ENCODE measurements at regions not wholly inside any gene's neighbourhood (a gene's known extent, or its start where the extent isn't known, plus 50 kb on each side); places are given as distances from the start of the nearest gene placed in this dataset.

DNA sequence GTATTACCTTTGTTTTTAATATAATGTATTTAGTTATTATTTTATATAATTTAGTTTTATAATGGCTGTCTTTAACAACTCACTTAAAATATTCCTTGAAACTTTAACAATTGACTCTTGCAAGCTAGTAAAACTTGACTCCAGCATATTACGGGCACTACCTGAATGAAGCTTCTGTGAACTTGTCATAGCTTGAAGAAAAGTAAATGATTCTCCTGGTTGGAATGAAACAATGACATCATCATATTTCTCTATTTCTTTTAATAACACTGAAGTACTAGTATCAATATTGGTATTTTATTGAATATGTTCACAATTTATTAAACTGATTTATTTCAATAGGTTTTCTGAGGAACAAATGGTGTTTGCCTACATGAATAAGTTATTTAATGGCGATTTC, 128.4 kb upstream of the PHF14 start:
- Histone ChIP-seq H4K20me1 (ENCODE audit: insufficient read depth) (no peaks in the 10 kb centered on the region), H3K27me3 (ENCODE audit: insufficient read depth, low read depth, low read length) (no peaks in the 10 kb centered on the region), H3K79me2 (replicated peaks; ENCODE audit: insufficient read depth, low read length) (no peaks in the 10 kb centered on the region), H2AFZ (ENCODE audit: low read depth, low read length) (no peak overlapping the region), H3K9me3 (ENCODE audit: low read length) (no peaks in the 10 kb centered on the region), H3K27ac (ENCODE audit: low read length) (no peak overlapping the region), H3K36me3 (ENCODE audit: insufficient read depth, low read length) (no peaks in the 10 kb centered on the region), H3K4me2 (ENCODE audit: low read length) (no peak overlapping the region), H3K9ac (ENCODE audit: low read length) (no peak overlapping the region), H3K9me2 (ENCODE audit: insufficient read depth, low read length) (no peaks in the 10 kb centered on the region), H3K4me3 (ENCODE audit: low read length) (no peak overlapping the region), H3F3A (ENCODE audit: insufficient read depth, low read length, poor library complexity, severe bottlenecking) (no peaks in the 10 kb centered on the region)
- TF ChIP-seq, protein P1, sequence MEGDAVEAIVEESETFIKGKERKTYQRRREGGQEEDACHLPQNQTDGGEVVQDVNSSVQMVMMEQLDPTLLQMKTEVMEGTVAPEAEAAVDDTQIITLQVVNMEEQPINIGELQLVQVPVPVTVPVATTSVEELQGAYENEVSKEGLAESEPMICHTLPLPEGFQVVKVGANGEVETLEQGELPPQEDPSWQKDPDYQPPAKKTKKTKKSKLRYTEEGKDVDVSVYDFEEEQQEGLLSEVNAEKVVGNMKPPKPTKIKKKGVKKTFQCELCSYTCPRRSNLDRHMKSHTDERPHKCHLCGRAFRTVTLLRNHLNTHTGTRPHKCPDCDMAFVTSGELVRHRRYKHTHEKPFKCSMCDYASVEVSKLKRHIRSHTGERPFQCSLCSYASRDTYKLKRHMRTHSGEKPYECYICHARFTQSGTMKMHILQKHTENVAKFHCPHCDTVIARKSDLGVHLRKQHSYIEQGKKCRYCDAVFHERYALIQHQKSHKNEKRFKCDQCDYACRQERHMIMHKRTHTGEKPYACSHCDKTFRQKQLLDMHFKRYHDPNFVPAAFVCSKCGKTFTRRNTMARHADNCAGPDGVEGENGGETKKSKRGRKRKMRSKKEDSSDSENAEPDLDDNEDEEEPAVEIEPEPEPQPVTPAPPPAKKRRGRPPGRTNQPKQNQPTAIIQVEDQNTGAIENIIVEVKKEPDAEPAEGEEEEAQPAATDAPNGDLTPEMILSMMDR (IDR thresholded peaks at IDR 0.05; ENCODE audit: poor library complexity, severe bottlenecking): no peak
- TF ChIP-seq TAF1 (IDR thresholded peaks at IDR 0.05; ENCODE audit: low read depth) (no peak), SMC3 (conservative IDR thresholded peaks at IDR 0.05; ENCODE audit: poor library complexity) (no peak), EZH2 (IDR thresholded peaks at IDR 0.05; ENCODE audit: borderline replicate concordance, insufficient read depth, low read length, poor library complexity, severe bottlenecking) (no peak), MXI1 (conservative IDR thresholded peaks at IDR 0.05; ENCODE audit: poor library complexity, severe bottlenecking) (no peak), EP300 (conservative IDR thresholded peaks at IDR 0.05; ENCODE audit: poor library complexity, severe bottlenecking) (no peak), RAD21 (conservative IDR thresholded peaks at IDR 0.05) (no peak), REST (IDR thresholded peaks at IDR 0.05; ENCODE audit: borderline replicate concordance) (no peak), POLR2AphosphoS5 (IDR thresholded peaks at IDR 0.05) (no peak)

GRCh38 chr7:10855583-10855982, 118.1 kb upstream of the PHF14 start:
- no peaks in the 10 kb centered on the region for H4K20me1 ChIP-seq (ENCODE audit: insufficient read depth)
- H3K9me2 ChIP-seq (ENCODE audit: insufficient read depth, low read length): no peaks in the 10 kb centered on the region
- H3K27me3 ChIP-seq (ENCODE audit: insufficient read depth, low read depth, low read length): no peaks in the 10 kb centered on the region
- no peak overlapping the region for H3K4me2 ChIP-seq (ENCODE audit: low read length)
- no peaks in the 10 kb centered on the region for H3K36me3 ChIP-seq (ENCODE audit: insufficient read depth, low read length)
- no peak overlapping the region for H3K27ac ChIP-seq (ENCODE audit: low read length)
- no peaks in the 10 kb centered on the region for H3K9me3 ChIP-seq (ENCODE audit: low read length)
- no peaks in the 10 kb centered on the region for H3F3A ChIP-seq (ENCODE audit: insufficient read depth, low read length, poor library complexity, severe bottlenecking)
- no peak overlapping the region for H3K4me3 ChIP-seq (ENCODE audit: low read length)
- TF ChIP-seq RAD21 (conservative IDR thresholded peaks at IDR 0.05) (no peak), EP300 (conservative IDR thresholded peaks at IDR 0.05; ENCODE audit: poor library complexity, severe bottlenecking) (no peak), POLR2AphosphoS5 (IDR thresholded peaks at IDR 0.05) (no peak), REST (IDR thresholded peaks at IDR 0.05; ENCODE audit: borderline replicate concordance) (no peak), MXI1 (conservative IDR thresholded peaks at IDR 0.05; ENCODE audit: poor library complexity, severe bottlenecking) (no peak)
- no peaks in the 10 kb centered on the region for H3K79me2 ChIP-seq (replicated peaks; ENCODE audit: insufficient read depth, low read length)
- no peak overlapping the region for H3K9ac ChIP-seq (ENCODE audit: low read length)
- no peak overlapping the region for H2AFZ ChIP-seq (ENCODE audit: low read depth, low read length)

Measured in neural cell (in vitro differentiated cells).